ENCODE measurements at regions not wholly inside any gene's neighbourhood (a gene's known extent, or its start where the extent isn't known, plus 50 kb on each side); places are given as distances from the start of the nearest gene placed in this dataset.
"Not testable (repeated sequence)": the region's sequence is repeated elsewhere in the genome, so short reads cannot be mapped to it uniquely, and the experiment has no call there.

- no peak for DNase-seq
Observed at GRCh38 chr10:61078542-61079275, 134.7 kb upstream of the RHOBTB1 start.

GRCh38 chr10:61076572-61077114 is 132.7 kb upstream of the RHOBTB1 start:
- no peak for DNase-seq

GRCh38 chr10:61073391-61073790 is 129.4 kb upstream of the RHOBTB1 start:
- no peak for DNase-seq

- DNase-seq = no peak
Observed at GRCh38 chr10:61071580-61071979, 127.6 kb upstream of the RHOBTB1 start.

DNA sequence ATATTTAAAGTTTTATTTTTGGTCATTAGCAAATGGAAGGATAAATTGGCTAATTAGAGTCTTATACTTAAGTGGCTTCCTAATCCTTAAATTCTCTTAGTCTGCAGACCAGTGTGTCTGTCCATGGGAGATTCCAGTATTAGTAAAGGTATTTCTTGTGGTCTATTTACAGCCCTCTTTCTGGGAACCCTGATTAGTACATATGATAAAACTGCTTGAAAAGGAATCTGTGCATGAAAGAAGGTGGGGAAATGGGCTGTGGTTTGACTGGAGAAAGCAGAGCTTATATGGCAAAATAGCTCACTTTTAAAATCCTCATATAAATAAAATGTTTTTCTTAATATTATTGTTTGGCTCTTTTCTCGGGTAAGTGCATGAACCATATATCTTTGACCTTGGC is 124.5 kb upstream of the RHOBTB1 start:
- DNase-seq = no peak

DNA sequence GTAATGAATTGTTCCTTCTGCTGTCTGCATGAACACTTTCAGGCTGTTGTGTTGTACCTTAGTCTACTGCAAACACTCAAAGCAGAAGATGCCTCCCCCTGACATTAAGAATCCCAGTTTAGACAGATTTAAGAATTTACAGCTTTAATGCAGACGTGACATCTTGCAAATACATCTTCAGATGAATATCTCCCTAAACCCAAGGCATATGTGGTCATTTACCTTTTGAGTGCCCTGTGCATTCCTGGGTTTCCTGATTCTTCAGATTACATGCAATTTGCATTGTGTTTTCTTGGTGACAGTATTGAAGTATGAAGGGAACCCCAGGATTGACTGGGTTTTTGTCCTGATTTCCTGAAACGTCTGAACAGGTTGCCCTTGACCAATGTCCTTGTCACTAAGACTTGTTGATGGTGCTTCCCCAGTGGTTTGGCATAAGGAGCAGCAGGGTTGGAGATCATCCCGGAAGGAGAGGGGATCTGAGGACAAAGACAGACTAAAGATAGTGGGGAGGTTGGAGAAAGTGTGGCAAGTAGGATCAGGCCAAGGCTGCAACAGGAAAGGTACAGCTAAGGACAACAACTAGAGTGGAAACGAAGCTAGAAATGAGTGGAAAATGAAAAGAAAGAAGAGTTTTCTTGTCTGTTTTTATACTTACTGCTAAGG is 123.8 kb upstream of the RHOBTB1 start:
- no peak for DNase-seq

GRCh38 chr10:61066661-61067344 is 122.8 kb upstream of the RHOBTB1 start:
- DNase-seq = no peak

DNA sequence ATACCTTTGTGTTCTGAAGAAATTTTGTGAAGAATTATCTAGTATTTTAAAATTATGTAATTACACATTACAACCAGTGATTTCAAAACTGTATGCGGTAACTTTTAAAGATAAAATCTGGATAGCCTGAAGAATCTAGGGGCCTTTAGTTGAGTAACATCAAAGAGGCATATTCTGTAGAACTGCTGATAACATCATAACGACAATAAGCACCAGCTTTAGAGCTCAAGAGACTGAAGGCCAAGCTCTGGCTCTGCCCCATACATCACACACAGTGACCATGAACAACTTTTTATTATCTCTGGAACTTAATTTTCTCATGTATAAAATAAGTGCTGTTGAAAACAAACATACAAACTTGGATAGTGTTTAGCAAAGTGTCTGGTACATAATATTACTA is 121.1 kb upstream of the RHOBTB1 start:
- DNase-seq = no peak

DNA sequence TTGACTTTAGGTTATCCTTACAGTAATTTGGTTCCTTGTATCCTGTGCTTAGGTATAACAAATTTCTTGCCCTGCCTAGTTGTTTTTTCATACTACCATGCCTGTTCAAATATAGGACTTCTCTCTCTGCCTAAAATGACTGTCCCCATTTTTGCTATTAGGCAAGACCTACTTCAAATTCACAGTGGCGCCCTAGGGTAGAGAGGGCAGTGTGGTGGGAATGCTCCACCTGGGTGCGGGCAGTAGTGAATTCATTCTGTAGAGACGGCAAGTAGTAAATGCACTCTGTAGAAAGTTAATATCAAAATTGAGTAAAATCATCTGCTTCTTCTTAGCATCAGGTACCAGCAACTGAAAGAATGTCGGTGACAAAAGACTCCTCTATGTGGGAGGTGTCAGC is 120.4 kb upstream of the RHOBTB1 start:
- DNase-seq = no peak

- no peak for DNase-seq
Observed at GRCh38 chr10:61063901-61064300, 119.9 kb upstream of the RHOBTB1 start.

- DNase-seq = no peak
Observed at GRCh38 chr10:61063034-61063433, 119.0 kb upstream of the RHOBTB1 start.

DNA sequence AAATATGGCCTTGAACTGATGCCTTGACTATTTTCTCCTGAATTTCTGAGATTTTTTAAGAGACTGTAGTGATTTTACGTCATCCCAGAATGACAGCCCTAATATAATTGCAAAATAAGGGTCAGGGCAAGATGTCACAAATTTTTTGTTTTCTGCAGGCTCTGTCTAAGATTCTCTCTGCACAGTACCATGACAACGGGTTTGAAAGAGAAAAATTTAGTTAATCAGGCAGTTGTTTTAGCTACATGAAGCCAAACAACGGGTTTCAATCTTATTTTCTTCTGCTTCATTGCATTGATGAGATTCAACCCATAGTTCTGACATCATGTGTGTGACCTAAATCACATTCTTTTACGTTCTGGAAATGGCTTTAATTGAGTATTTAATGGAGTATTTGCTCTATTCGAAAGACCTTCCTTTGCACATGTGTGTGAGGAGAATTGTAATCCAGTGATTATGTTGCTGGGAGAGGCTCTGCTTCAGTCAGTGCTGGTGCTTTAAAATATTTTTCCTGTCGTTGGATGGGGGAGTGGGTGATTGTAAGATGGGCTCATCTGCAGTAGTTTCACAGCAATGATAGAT is 118.0 kb upstream of the RHOBTB1 start:
- no peak for DNase-seq

DNA sequence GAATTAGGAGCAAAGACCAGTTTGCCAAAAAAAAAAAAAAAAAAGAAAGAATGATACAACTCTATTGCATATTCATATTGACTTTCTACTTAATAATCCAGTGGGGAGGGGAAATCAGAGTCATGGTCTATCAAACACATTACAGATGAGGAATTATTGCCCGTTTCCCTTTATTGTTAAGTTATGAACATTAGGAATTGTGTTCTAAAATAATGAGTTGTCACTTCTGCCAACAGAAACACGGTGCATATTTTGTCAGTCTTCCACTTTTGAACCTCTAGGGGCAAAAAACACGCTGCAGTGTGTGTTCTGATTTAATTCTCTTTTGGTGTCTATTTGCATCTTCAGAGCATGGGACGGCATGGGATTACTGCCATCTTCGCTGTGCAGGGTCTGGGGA is 115.7 kb upstream of the RHOBTB1 start:
- no peak for DNase-seq

GRCh38 chr10:61052469-61053205 is 108.7 kb upstream of the RHOBTB1 start:
- no peak for DNase-seq

DNA sequence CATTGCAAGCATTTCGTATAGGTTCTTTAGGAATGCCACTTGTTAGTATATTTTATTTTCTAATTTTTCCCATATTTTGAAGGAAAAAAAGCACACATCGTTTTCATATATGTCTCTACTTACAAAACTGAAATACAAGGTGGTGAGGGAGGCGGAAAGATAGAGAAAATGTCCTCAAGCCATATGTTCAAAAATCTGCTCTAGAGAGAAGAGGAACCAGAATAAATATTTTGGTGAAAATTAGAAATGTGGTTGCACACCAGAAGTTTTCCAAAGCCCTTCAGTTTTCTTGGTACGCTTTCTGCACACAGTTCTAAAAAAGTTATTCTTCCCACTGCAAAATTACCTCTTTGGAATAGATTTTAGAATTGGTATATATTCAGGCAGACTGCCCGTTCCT is 107.4 kb upstream of the RHOBTB1 start:
- DNase-seq = no peak

GRCh38 chr10:61050120-61050745 is 106.2 kb upstream of the RHOBTB1 start:
- DNase-seq = no peak

- no peak for DNase-seq
Observed at GRCh38 chr10:61049386-61049785, 105.4 kb upstream of the RHOBTB1 start.

DNA sequence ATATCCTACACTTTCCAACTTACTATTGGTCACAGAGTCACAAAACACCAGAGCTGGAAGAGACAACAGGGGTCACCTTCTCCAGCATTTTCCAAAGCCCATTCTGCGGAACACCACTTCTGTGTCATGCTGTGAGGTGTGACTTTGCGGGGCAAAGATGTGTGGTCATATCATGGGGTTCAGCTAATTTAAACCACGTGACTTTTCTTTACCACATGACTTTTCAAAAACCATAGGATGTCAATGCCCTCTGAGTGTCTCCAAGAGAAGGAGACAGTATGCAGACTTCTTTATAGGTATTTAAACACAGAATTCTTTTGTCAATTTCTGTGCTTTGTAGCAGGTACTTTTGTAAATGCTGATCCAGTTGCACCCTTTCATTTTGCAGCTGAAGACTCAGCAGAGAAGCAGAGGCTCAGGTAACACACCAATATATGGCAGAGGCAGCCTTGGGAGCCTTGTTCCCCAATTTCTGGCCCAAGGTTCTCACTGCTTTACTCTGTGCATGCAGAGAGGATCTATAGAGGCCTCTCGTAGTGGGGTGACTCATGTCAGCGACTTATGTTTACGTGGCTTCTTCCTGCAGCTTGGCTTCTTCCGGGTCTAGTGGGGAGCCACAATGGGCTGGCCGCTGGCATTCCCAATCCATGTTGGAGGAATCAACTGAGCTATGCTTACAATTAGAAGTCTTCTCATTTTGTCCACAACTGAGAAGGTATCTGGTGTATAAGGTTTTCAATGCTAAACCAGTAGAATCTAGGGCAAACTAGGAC is 104.0 kb upstream of the RHOBTB1 start:
- no peak for DNase-seq

- no peak for DNase-seq
Observed at GRCh38 chr10:61047081-61047480, 103.1 kb upstream of the RHOBTB1 start.

DNA sequence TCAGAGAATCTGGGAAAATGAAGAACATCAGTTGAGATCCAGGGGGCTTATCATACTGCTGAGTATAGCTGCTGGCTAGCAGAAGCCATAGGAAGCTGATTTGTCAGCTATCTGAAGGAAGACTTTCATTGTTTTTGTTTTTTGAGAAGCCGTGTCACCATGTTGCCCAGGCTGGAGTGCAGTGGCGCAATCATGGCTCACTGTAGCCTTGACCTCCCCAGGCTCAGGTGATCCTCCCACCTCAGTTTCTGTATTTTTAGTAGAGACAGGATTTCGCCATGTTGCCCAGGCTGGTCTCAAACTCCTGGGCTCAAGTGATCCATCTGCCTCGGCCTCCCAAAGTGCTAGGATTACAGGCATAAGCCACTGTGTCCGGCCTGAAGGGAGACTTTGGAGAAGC is 101.5 kb upstream of the RHOBTB1 start:
- DNase-seq = not testable (repeated sequence)

- no peak for DNase-seq
Observed at GRCh38 chr10:61042533-61042932, 98.5 kb upstream of the RHOBTB1 start.

Data from NCI-H1105 (cell line).